ENCODE measurements at regions not wholly inside any gene's neighbourhood (a gene's known extent, or its start where the extent isn't known, plus 50 kb on each side); places are given as distances from the start of the nearest gene placed in this dataset.

DNA sequence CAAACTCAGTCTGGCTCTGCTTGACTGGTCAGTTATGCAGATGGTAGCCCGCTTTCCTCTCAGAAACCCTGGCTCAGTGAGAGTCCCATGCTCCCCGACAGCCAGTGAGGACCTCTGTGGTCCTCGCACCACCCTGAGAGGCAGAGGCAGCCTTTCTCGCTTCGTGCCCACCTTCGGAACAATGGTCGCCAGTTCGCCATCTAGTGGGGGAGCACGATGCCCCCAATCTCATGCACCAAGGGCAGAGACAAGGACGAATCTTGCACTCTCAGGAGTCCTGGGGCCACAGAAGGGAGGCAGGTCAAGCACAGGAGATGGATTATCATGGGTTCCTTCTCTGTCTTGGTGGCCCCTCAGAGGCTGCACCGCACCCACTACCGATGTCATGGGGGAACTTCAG is 75.2 kb downstream of the RHCG start:
- no peak for DNase-seq (ENCODE audit: low read depth)

DNA sequence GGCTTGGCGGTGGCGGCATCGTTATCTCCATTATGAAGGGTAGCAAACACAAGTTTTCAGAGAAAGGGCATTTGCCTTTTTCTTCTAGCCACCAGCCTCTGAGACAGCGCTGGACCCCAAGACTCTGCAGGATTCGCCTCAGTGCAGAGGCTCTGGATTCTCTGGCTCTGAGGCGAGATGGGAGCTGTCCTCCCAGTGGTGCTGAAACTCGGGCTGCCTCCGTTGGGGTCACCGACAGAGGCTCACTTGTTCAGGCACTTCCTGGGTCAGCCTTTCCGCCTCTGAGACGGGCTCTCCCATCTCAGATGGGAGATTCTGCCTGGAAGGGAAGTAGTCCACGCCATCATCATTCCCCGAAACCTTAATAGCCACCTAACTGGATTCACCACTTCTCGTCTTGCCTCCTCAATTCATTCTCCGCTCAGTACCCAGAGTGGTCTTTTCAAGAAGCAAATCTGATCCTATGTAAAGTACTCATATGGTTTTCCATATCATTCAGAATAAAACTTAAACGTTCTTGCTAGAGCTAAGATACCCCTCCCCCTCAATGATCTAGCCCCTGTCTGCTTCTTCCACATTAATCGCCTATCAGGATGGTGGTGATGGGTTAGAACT is 76.9 kb downstream of the RHCG start:
- peak; percentile 62 for DNase-seq (ENCODE audit: low read depth)

DNA sequence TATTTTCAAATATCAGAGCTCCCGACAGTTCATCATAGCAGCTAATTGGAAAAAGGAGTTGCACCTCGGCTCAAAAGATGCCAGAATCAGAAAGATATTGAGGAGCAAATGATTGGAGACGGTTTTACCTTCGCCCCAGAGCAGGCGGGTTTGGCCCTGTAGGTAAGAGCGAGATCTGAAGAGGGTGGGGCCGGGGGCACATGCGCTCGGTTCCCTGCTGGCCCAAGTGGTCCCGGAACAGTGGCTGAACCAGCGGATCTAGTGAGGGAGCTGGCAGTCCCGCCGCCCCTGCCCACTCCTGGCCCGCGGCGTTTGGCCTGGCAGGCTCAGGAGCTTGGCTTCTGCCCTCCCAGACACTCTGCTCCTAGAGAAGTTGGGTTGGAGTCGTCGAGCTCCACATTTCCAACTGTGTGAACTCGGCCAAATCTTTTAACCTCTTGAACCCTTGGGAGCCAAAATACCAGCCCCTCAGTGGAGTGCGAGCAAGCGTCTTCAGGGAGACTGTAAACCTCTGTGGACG is 79.1 kb downstream of the RHCG start:
- DNase-seq (ENCODE audit: low read depth), result no peak

DNA sequence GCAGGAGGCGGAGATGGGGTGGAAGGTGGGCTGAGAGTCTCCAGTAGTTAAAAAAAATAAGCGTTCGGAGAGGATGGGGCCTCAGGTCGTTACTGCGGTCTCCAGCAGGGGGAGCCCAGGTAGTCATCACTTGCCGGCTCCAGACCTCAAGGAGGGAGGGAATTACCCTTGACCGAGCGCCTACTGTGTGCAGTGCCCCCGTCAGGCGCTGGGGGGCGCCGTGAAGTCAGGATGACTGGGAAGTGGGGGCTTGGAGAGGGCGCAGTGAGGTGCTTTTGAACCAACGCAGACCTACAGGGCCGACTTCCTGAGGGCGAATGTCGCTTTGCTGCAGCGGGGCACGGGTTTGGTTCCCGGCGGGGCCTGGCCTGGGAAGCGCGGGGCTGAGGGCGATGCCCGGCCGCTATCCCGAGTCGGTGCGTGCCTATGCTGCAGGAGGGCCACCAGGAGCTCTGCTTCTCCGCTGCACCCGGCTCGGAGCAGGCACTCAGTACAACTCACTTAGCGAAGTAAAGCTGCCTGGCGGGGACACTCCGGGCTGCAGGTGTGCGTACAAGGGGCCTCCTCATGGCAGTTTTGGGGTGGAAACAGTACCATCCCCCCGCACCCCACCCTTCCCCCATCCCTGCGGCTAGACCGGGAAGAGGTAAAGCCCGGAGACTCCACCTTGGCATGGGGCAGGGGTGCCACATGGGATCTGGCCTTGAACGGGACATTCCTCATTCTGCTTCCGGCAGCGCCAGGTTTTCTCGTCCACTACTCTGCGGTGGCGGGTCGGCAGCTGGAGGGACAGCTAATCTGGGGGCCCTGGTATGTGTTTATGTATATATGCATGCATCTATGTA is 79.8 kb downstream of the RHCG start:
- DNase-seq (ENCODE audit: low read depth), result peak; percentile 81

DNA sequence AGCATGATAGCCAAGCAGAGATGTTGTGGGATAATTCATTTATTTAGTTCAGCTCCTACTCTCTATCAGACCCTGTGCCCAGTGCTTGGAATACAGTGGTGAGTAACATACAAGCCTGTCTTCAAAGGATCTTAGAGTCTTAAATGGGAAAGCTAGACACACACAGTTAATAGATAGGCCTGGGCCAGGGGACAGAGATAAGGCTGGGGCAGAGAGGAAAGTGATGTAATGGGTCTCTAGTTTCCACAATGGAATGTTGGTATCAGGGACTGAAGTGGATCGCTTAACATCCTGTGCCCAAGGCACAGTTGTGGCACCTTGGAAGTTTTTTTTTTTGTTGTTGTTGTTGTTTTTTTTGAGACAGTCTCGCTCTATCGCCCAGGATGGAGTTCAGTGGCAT is 79.9 kb upstream of the POLG start:
- no peak for DNase-seq (ENCODE audit: low read depth)

DNA sequence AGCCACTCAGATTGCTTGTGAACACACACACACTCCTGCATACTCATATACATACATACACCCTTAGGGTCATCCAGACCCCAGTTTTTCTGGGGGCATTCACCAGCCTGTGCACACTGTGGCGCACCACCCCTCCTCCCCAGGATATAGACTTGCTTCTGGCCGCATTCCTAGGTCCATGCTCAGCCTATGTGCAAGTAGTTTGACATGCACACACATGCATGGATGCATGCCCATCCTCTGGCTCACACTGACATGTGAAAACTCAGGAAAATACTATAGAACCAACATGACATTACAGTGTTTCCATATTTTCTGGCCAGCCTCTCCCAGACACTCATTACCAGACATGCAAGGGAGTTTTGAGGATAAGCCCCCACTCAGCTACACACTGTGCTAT is 79.3 kb upstream of the POLG start:
- DNase-seq (ENCODE audit: low read depth), result no peak

DNA sequence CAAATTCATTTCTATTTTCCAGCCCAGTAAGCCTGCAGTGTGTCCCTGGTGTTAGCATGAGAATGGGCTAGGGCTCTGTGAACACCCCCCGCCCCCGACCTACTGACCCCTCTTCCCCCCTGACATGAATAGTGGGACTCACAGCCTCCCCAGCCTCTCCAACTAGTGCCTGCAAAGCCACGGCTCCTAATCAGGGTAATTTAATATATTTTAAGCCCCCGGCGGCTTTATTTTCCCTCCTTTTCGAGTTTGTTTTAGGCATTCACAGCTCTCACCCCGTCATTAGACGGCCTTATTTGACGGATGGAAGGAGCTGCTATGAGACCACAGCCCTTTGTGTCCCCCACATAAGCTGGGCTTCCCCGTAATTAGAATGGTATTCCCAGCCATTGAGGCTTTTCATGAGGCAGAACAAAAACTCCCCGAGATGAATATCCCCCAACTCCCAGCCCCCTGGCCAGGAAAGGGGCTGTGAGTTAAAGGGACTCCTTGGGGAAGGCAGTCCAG is 78.3 kb upstream of the POLG start:
- no peak for DNase-seq (ENCODE audit: low read depth)

DNA sequence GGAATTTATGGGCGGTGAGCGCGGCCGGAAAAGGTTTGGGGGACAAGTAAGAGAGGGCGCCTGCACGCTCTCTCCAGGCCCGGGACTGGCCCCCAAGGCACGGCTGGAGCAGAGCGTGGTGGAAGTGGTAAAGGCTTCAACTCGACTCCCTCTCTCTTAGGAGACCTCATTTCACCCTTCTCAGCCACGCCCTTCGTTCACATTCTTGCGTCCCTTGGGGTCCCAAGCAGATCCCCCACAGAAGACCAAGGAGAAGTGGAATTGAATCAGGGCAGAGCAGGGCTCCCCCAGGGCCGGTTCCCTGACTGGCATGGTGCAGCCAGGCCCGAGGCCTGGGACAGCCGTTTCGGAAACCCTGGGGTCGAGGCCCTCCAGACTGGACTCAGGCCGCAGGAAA is 75.4 kb upstream of the POLG start:
- DNase-seq (ENCODE audit: low read depth), result no peak

DNA sequence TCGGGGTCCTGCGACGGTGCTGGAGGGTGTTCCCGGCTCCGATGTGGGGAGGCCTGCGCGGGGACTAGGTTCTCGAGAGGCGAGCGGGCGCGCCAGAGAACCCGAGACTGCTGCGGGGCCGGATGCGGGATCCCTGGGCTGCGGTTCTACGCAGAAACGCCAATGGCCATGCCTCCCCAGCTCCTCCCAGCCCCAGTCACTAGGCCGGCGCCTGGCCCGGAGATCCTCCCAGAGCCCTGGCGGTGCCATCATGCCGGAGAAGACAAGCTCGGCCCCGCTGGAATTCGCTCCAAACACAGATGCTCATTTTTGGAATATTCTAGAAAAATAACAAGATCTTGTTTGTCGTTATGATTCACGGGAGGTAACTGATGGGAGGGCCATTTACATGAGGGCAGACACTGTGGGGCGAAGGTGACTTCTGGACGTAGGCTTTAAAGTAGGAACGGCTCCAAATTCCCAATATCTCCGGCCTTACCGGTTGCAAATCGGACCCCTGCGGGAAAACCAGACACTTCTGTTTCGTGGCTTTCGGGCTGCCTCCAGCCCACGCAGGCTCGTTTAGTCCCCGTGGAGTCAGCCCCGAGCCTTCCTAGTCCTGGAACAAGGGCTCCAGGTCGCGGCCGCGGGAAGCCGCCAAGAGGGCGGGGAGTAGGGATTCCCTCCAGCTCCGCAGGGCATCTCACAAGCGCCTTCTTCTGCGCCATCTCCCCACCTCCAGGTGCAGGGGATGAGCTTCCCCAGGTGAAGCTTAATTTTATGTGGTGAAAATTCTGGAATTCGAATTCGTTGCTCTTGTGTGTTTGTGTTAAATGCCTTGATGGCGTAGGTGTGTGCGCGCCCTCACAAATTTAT is 74.8 kb upstream of the POLG start:
- no peak for DNase-seq (ENCODE audit: low read depth)

DNA sequence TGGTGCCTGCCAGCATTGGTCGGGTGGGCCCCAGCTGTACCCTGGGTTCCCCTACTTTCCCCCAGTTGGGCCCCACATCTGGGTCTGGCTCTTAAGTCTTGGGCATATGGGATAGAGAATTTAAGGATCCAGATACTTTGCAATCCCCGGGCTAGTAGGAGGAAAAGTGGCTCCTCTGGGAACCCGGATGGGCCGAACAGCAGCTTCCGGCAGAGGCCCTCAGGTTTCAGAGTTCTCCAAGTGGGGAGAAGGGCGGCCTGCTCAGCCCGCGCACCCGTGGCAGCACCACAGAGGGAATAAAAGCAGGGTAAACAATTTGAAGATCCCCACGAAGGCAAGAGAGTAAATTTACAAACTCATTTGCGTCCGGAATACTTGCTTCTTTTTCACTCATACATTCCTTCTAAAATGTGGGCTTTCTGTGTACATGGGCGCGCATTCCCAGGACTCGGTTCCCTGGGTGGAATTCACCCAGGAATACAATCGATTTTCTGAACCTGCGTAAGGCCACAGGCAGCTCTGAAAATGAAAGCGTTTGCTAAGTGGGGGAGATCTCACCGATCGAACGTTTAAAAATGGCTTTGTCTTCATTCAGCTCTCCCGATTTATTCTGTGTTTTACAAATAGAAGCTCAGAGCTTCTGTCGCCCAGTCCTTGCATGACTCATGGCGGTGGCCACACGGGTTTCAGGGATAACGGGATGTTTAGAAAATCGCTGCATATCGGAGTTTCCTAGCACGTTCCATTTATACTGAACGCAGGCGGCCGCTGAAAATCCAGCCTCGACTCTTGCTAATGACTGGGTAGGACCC is 74.0 kb upstream of the POLG start:
- DNase-seq (ENCODE audit: low read depth), result no peak

DNA sequence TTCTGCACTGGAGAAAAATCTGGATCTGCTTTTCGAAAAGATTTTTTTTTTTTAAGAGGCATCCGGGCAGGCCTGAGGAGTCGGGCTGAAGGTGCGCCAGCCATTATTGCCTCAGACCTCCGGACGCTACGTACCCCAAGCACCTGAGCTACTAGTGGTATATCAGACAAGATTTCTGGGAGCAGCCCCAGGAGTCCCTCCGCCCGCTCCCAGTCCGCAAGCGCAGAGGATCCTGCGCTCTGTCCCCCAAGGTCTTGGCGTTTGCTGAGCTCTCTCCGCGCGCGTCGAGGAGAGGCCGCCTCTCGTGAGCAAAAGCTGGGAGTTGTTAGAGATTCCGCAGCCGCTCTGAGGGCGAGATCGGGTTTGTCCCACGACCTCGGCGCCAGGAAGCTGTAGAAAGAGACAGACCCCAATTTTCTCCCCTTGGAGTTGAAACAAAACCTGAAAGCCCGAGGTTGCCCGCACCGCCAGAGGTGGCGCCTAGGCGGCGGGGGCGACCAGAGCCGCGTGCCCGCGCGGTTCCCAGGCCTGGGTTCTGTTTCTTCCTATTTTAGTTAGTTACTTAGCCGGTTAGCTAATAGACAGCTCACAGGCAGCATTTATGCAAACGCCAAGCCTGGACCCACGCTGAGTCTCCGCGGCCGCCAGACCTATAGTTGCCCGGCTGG is 72.5 kb upstream of the POLG start:
- no peak for DNase-seq (ENCODE audit: low read depth)

DNA sequence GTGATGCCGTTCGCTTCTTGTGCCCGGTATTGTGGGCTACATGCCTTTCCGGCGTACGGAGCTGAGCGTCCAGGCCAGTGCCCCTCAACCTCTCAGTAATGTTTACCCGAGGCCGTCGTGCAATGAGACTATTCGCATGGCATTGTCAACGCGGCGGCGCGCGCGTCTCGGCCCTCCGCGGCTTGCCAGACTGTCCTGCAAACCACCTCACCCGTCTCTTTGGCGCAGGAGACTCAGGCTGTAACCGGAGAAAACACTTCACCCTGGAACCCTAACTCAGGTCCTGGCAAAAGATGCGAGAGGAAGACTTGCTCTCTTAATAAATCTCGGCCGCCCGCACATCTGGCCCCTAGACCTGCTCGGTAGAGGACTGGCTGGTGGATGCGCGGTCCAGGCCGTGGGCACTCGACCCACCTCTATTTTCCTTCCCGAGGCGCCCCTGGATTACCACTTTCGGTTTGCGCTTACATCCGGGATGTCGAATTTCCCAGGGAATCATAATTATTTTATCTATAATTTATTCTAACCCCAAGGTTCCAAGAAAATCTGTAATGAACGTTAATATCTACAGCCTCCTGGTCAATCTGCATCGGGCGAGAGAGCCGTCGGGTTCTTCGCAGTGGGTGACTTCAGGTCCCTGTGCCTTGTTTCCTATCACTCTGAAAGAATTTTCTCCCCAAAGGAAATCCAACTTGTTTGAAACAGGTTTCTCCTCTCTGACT is 71.8 kb upstream of the POLG start:
- no peak for DNase-seq (ENCODE audit: low read depth)

DNA sequence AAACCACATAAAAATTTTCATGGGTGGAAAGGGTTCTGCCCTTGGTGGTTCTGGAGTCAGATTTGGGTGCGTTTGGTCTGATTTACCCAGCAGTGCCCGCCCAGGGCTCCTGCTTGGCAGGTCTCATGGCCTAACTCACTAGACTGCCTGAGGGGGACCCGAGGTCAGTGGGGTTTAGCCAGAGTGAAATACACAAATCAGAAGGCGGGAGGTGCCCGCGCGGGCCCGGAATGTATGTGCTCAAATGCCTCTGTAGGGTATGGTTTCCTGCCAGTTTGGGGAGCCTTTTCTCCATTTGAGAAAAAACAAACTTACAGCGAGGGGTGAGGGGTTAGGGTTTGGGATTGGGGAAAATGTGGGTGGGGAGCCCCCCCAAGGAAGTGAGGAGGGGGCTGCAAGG is 70.9 kb upstream of the POLG start:
- DNase-seq (ENCODE audit: low read depth), result no peak

DNA sequence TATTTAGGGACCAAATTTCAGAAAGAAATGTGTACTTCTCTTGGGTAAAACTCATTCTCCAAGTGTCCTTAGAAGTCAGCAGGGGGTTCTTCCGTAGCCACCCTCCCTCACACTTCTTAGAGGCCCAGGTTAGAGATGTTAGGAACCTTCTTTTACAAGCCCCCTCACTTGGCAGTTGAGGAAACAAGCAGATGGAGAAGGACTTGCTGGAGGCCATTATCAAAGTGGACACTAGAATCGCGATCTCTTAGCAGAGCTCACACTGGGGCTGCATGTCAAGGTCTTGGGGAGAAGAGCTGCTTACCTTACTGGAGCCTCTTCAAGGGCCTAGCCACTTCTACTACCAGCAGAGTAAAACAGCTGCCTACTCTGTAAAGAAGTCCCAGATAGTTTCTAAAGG is 69.4 kb upstream of the POLG start:
- DNase-seq (ENCODE audit: low read depth), result no peak

DNA sequence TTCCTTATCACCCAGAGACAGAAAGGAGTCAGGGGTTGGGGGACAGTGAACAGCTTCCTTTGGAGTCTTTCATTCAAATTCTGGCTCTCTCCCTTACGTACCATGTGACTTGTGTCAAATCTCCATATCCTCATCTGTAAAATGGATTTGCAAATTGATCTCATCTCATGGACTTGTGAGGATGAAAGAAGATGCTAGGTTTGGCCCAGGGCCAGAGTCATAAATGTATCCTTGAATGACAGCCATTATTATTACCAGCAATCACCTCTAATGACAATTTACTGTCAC is 67.8 kb upstream of the POLG start:
- DNase-seq (ENCODE audit: low read depth), result no peak

DNA sequence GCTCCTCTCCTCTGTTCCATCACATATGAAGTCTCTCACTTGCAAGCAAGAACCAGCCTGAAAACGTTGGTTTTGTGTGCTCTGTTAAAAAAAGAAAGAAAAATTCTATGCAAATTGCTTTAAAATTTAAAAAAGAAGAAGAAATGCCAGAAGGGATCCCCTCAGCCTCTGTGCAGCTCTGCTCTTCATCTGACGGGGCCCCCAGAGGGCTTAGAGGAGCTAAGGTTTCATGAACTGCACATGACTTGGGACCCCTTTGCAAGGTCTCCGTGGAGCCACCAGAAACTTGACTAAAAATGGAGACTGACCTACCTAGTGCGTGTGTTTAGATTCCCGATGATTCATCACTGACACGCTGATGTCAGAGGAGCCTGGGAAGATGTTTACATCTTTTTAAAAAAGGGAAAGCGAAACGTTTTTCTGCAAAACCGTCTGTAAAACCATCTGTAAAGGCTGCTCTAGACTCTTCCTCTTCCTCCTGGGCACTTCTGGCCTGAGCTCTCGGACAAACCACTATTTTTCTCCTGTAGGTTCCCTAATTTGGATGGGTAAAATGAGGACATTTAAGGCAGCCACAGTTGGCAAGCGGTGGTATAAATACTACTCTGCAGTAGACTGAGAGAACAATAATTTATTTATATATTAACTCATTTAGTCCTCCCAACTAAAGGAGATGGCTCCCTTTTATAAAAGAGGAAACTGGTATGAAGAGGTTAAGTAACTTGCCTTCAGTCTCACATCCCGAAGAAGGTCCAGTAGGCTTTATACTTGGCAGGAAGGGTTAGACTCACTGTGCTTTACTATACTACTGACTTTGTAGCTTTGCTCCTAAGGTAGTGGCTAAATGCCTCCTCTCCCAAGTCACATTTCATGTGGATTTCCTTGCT is 67.2 kb upstream of the POLG start:
- DNase-seq (ENCODE audit: low read depth), result peak; percentile 69

DNA sequence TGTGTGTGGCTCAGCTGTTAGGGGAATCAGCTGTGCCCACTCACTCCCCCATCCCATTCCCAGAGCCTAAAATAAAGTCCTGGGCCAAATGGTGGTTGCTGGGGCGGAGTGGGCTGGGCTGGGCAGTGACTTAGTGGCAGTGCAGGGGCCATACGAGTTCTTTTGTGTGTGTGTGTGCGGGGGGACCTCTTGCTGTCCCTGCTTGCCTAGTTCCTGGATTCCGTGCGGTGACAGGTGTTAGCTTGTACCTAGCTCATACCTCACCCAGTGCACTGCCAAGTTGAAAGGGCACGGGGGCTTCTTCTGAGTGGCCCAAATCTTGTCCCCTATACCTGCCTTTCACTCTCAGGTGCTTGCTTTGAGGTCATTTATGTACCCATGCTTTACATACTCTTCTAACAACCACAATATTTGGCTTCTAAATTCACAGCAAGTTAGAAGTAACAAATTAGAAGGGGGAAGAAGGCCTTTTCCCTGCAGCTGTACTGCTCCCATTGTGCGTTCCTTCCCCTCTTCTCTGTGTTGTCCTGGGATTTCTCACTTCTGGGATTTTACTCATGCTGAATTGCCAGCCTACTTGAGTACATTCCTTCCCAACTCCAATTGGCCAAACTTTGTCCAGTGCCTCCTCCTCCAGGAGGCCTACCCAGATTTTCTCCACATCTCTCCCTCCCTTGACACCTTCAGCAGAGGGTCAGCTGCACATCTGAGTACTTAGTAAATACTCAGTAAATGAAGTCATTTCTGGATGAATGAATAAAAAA is 66.3 kb upstream of the POLG start:
- no peak for DNase-seq (ENCODE audit: low read depth)

DNA sequence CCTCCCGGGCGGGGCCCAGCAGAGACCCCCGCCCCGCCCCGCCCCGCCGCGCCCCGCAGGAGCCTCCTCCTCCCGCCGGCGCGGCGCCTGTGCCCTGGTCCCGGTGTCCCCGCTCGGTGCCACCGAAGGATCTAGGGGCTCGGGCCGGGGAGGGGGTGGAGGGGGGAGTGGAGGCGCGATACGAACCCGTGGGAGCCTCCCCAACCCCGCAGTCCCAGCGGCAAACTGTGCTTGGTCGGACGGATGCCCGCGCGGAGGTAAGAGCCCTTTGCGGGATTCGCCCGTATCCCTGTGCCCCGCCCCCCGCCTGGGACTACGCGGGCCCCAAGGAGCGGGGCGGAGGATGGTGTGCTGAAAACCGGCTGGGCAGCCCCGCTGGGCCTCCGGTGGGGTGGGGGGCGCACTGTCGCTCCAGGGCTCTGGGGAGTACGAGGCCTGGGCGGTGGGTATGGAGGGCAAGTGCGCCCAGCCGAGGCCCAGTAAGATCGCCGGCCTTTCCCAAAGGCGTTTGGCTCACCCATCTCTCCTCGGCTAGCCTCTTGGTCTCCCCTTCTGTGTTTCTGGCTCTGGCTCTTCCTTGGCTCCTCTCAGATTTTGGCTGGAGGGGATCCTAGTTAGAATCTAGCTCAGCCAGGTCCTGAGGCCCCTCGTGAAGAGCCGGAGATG is 65.6 kb upstream of the POLG start:
- DNase-seq (ENCODE audit: low read depth), result peak; percentile 37
